ENCODE measurements at regions not wholly inside any gene's neighbourhood (a gene's known extent, or its start where the extent isn't known, plus 50 kb on each side); places are given as distances from the start of the nearest gene placed in this dataset.

GRCh38 chr17:70661342-70662222 is 492.2 kb downstream of the KCNJ2 start:
- no peak for DNase-seq (ENCODE audit: insufficient read length)
- no peak for TF ChIP-seq TAF1 (IDR thresholded peaks at IDR 0.05; ENCODE audit: borderline replicate concordance, low read depth, low read length)
- TF ChIP-seq POLR2AphosphoS5 (IDR thresholded peaks at IDR 0.05; ENCODE audit: low read depth, low read length): no peak
- FAIRE-seq: no peak

GRCh38 chr17:70668276-70668937 is 499.1 kb downstream of the KCNJ2 start:
- FAIRE-seq (no peak), DNase-seq (ENCODE audit: insufficient read length) (no peak)
- TF ChIP-seq POLR2A (IDR thresholded peaks at IDR 0.05; ENCODE audit: low read depth, low read length): no peak
- TF ChIP-seq TAF1 (IDR thresholded peaks at IDR 0.05; ENCODE audit: borderline replicate concordance, low read depth, low read length): no peak
- no peak for TF ChIP-seq POLR2AphosphoS5 (IDR thresholded peaks at IDR 0.05; ENCODE audit: low read depth, low read length)

GRCh38 chr17:70668938-70669778 is 499.8 kb downstream of the KCNJ2 start:
- FAIRE-seq: no peak
- no peak for TF ChIP-seq POLR2AphosphoS5 (IDR thresholded peaks at IDR 0.05; ENCODE audit: low read depth, low read length)
- no peak for TF ChIP-seq TAF1 (IDR thresholded peaks at IDR 0.05; ENCODE audit: borderline replicate concordance, low read depth, low read length)
- no peak for TF ChIP-seq POLR2A (IDR thresholded peaks at IDR 0.05; ENCODE audit: low read depth, low read length)
- DNase-seq (ENCODE audit: insufficient read length): no peak

- DNase-seq (ENCODE audit: insufficient read length): no peak
- TF ChIP-seq POLR2A (IDR thresholded peaks at IDR 0.05; ENCODE audit: low read depth, low read length) (no peak), TAF1 (IDR thresholded peaks at IDR 0.05; ENCODE audit: borderline replicate concordance, low read depth, low read length) (no peak), POLR2AphosphoS5 (IDR thresholded peaks at IDR 0.05; ENCODE audit: low read depth, low read length) (no peak)
- no peak for FAIRE-seq
Observed at GRCh38 chr17:70674061-70674460, 504.7 kb downstream of the KCNJ2 start.

- FAIRE-seq (no peak), DNase-seq (ENCODE audit: insufficient read length) (no peak)
- TF ChIP-seq POLR2A (IDR thresholded peaks at IDR 0.05; ENCODE audit: low read depth, low read length): no peak
- TF ChIP-seq TAF1 (IDR thresholded peaks at IDR 0.05; ENCODE audit: borderline replicate concordance, low read depth, low read length): no peak
- no peak for TF ChIP-seq POLR2AphosphoS5 (IDR thresholded peaks at IDR 0.05; ENCODE audit: low read depth, low read length)
Observed at GRCh38 chr17:70675070-70675590, 505.8 kb downstream of the KCNJ2 start.

GRCh38 chr17:70677783-70678647 is 508.7 kb downstream of the KCNJ2 start:
- DNase-seq (ENCODE audit: insufficient read length) (no peak), FAIRE-seq (no peak)
- no peak for TF ChIP-seq POLR2A (IDR thresholded peaks at IDR 0.05; ENCODE audit: low read depth, low read length)
- TF ChIP-seq TAF1 (IDR thresholded peaks at IDR 0.05; ENCODE audit: borderline replicate concordance, low read depth, low read length): no peak
- TF ChIP-seq POLR2AphosphoS5 (IDR thresholded peaks at IDR 0.05; ENCODE audit: low read depth, low read length): no peak

GRCh38 chr17:70678889-70679288 is 509.6 kb downstream of the KCNJ2 start:
- TF ChIP-seq TAF1 (IDR thresholded peaks at IDR 0.05; ENCODE audit: borderline replicate concordance, low read depth, low read length): no peak
- no peak for TF ChIP-seq POLR2A (IDR thresholded peaks at IDR 0.05; ENCODE audit: low read depth, low read length)
- no peak for FAIRE-seq
- DNase-seq (ENCODE audit: insufficient read length): no peak

GRCh38 chr17:70683936-70684335 is 514.6 kb downstream of the KCNJ2 start:
- DNase-seq (ENCODE audit: insufficient read length): no peak
- TF ChIP-seq POLR2AphosphoS5 (IDR thresholded peaks at IDR 0.05; ENCODE audit: low read depth, low read length): no peak
- no peak for TF ChIP-seq TAF1 (IDR thresholded peaks at IDR 0.05; ENCODE audit: borderline replicate concordance, low read depth, low read length)
- no peak for TF ChIP-seq POLR2A (IDR thresholded peaks at IDR 0.05; ENCODE audit: low read depth, low read length)
- FAIRE-seq: no peak

GRCh38 chr17:70687421-70687820 is 518.1 kb downstream of the KCNJ2 start:
- DNase-seq (ENCODE audit: insufficient read length) (no peak), FAIRE-seq (no peak)
- no peak for TF ChIP-seq TAF1 (IDR thresholded peaks at IDR 0.05; ENCODE audit: borderline replicate concordance, low read depth, low read length)
- no peak for TF ChIP-seq POLR2AphosphoS5 (IDR thresholded peaks at IDR 0.05; ENCODE audit: low read depth, low read length)
- no peak for TF ChIP-seq POLR2A (IDR thresholded peaks at IDR 0.05; ENCODE audit: low read depth, low read length)

GRCh38 chr17:70691150-70691549 is 521.8 kb downstream of the KCNJ2 start:
- FAIRE-seq (no peak), DNase-seq (ENCODE audit: insufficient read length) (no peak)
- TF ChIP-seq TAF1 (IDR thresholded peaks at IDR 0.05; ENCODE audit: borderline replicate concordance, low read depth, low read length): no peak
- TF ChIP-seq POLR2AphosphoS5 (IDR thresholded peaks at IDR 0.05; ENCODE audit: low read depth, low read length): no peak
- TF ChIP-seq POLR2A (IDR thresholded peaks at IDR 0.05; ENCODE audit: low read depth, low read length): no peak
